Stimulated activated CD8-positive, alpha-beta memory T cell treated with anti-CD3 and anti-CD28 coated beads, Interleukin-15, amount 100 ng/mL, for 24 hours (primary cell): ENCODE measurements at regions not wholly inside any gene's neighbourhood (a gene's known extent, or its start where the extent isn't known, plus 50 kb on each side); places are given as distances from the start of the nearest gene placed in this dataset.
"Not testable (repeated sequence)": the region's sequence is repeated elsewhere in the genome, so short reads cannot be mapped to it uniquely, and the experiment has no call there.

Experiments
- DNase-seq: peaks from one replicate; pipeline ENCODE4 v3.0.0-alpha.2; 2020; ENCODE audit warnings: low read depth

GRCh38 chr1:29811247-29811646 is 574.9 kb downstream of the PTPRU start:
- no peak for DNase-seq

DNA sequence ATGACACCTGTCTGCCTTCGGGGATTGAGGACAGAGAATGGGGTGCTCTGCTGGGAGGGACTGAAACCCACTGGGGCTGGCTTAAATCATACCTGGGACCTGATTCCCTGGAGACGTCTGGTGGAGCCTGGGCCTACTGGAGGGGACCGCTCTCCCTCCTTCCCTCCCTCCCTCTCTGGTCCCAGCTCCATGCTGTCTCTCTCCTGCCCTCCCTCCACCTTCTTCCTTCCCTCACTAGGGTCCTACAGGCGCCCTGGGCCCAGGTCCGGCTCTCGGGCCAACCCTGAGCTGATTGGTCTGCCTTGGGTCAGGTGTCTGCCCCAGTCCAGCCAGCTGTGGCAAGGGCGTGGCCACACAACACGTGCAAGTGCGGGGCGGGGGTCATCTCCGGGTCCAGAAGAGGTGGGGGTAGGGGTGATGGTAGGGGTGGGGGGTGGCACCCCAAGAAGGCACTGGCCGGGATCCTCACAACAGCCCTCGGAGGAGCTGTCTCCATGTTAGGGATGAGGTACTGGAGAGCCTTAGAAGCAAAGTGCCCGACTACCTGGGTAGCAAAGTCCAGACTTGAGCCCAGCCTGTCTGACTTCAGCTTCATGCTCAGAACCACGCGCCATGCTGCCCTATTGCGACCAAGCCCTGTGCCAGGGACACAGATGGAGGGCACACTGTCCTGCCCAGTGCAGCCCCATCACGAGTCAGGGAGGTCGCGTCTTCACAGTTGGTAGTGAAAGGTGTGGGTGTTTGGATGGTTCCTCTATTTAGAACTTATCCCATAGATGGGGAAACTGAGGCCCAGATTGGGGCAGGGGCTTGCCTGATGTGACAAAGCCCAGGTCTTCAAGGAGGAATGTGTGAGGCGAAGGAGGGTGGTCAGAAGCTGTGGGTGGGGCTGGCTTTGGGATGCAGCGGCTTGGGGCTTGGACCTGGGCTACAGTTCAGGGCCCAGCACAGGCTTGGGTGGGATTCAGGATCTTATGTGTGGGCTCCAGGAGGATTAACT is 574.1 kb downstream of the PTPRU start:
- DNase-seq = no peak

GRCh38 chr1:29809446-29810120 is 573.3 kb downstream of the PTPRU start:
- no peak for DNase-seq

- DNase-seq = no peak
These were observed 572.0 kb downstream of the PTPRU start for GRCh38 chr1:29808141-29808995.

DNA sequence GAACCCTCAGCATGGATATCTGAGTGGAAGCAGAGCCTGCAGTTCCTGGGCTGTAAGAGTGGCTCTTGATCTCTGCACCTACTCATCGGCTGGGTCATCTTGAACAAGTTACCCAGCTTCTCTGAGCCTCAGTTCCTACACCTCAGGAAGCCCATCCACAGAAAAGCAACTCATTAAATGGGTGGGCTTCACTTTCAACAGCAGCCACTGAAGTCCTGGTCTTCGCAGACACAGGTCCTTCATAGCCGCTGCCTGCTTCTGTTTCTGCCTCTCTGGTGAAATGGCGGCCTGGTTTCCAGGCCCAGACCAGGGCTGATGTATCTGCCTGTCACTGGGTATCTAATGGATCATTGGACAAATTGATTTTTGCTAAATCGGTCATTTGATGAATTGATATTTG is 571.4 kb downstream of the PTPRU start:
- no peak for DNase-seq

DNA sequence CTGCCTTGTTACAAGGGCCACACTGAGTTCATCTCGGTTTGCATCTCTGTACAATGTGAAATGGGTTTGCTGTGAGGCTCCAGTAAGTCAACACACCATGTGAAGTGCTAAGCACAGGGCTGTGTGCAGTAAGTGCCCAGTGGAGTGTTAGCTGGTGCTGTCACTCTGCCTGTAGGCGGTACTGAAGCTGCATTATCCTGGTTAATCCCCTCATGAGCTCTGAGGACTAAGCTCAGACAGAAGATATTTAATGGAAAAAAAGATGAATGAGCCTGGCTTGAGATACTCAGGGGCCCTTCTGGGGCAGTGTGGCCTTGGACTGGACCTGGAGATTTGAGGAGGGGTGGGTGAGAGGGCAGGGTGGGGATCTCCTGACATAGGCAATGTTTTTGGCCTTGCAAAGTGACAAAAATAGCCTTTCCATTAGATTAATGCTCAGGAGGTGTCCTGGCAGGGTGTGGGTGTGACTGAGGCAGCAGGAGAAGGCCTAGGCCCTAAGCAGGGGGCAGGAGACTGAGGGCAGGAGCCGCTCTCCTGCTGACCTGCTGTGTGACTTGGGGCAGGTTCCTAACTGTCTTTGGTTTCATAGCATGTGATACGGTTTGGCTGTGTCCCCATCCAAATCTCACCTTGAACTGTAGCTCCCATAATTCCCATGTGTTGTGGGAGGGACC is 570.5 kb downstream of the PTPRU start:
- DNase-seq = no peak

GRCh38 chr1:29805896-29806160 is 569.5 kb downstream of the PTPRU start:
- DNase-seq = no peak

DNA sequence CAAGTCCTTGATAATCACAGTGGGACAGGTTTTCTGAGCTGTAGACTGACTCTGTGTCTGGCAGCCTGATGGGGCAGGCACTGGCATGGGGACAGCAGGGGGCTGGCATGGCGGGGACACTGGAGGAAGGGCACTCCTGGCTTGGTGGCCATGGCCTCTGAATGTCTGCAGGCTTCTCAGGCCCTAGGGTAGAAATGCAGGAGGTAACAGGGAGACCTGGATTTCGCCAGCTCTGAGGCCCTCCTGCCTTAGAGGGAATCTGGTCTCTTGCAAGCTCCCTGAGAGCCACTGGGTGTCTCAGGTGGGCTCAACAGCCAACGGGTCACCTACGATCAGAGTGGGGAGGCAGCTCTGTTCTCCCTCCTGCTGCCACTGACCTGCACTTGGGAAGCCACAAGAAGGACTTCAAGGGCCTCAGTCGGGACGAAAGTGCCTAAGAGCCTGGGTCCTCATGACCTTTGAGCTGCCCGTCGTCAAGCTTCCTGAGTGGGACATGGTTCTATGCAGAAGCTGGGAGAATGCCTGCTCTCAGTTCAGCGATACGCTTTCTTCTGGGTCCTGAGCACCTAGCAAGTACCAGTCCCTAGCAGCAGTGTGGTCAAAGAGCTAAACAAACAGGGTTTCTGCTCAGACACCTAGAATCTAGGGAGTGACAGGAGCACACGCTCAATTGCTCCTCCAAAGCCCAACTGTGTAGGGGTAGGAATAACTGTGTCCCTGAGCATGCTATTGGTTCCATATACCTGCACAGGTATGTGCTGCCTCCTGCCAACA is 569.0 kb downstream of the PTPRU start:
- DNase-seq = no peak

DNA sequence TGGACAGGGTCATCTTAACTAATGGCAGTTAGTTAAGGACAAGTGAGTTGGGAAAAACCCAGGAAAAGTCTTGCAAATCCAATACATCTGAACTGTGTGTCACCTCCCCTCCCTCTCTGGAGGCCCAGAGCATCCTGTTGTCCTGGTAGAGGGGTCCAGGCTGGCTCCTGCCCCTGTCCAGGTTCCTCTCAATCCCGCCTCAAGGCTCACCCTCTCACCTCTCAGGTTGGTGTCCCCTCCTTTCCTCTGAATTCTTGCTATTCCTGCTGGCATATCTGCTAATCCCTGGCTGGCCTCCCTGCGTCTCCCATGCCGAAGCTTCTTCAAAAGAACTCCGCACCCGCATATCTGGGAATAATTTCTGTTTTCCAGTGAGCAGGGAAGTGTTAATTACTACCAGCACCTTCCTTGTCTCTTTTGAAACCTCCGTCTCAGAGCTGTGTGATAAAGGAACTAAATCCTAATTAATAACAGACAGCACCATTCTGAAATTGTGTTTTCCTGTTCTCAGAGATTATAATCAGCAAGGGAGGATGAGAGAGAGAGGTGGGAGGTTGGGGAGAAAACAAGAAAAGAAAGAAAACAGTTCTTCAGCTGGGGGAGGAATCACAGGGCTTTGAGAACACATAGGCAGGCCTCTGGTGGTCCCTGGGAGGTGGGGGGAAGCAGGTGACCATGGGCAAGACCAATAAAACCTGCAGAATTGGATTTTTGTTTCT is 568.0 kb downstream of the PTPRU start:
- DNase-seq = no peak

DNA sequence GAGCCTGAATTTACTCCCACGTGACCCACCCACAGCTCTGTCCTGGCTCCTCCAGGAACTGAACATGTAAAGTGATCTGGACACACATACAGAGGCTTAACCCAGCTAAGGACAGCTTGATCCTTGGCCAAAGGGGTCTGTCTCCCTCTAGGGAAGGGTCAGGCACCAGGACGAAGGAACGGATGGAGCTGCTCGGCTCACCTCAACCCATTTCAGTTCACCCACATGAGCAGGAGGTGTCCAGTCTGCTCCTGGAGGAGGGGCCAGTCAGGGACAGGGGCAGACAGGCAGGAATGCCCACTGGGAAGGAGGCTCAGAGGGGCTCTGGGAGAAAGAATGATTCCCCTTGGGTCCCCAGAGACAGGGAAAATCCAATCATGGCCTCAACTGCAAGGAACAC is 567.2 kb downstream of the PTPRU start:
- DNase-seq = no peak

DNA sequence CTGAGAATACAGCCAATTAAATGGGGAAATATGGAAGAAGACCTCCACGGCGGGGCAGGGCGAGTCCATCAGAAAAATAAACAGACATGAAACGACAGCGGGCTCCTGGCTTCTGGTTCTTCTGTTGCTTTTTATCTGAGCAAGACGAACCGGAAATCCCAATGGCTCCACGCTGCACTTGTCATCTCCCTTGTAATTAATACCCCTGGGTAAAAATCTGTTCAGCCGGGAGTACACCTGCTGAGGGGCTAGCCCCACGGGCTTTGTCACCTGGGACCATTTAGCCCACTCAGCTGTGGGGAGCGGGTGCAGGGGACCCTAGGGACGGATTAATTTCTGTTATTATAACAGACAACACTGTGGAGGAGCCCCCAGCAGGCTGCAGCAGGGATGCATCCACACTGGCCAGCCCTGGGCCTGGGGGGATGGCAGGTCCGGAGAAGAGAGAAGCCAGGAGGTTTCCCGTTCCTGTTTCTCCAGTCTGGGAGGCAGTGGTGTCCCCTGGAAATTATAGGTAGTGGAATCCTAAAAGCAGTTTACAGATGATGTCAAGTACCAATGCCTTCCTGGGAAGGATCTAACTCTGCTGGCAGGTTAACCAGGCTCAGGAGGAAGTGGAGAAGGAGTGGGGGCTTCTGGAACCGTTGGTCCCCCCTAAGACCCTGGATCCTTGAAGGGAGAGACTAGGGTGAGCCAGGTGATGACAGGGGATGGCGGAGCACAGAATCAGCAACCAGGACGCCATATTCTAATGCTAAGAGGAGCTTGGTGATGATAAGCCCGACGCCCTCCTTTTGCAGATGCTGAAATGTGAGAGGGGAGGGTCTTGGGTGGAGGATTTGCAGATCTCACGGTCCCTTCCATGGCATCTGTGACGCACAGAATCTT is 566.1 kb downstream of the PTPRU start:
- no peak for DNase-seq

DNA sequence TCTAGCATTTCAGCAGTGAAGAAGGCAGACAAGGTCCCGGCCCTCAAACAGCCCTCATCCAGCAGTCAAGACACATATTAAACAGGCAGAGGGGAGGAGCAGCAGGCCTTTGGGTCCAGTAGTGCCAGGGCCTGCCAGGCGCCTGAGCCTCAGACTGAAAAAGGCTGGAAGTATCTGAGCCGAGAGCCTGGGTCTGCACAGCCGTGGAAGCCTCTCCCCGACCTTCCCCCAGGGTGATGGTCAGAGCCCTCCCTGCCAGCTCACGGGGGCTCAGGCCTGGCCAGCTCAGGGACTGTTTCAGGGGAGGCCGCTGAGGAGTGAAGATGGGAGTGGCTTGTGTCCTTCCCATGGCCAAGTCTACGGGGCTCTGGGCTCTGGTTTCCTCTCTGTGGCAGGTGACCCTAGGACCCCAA is 565.2 kb downstream of the PTPRU start:
- DNase-seq = no peak

GRCh38 chr1:29801003-29801402 is 564.7 kb downstream of the PTPRU start:
- no peak for DNase-seq

DNA sequence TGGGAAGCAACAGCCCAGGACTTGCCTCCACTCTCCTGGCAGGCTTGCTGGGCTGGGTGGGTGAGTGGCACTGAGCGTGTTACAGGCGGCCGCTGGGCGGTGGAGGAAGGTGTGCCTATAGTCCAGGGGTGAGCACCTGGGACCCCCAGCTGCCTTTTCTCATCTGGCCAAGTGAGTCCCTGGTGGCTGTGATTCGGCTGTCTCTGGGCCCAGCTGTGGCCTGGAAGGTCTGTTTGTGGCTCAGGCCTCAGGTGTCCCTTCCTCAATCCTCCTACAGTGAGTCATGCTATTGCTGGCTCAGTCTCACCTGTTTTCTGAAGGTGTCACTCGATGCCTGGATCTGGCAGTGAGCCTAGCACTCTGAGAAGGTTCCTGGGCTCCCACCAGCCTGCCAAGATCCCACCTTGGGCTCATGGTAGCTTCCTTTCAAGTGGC is 564.2 kb downstream of the PTPRU start:
- DNase-seq = no peak

DNA sequence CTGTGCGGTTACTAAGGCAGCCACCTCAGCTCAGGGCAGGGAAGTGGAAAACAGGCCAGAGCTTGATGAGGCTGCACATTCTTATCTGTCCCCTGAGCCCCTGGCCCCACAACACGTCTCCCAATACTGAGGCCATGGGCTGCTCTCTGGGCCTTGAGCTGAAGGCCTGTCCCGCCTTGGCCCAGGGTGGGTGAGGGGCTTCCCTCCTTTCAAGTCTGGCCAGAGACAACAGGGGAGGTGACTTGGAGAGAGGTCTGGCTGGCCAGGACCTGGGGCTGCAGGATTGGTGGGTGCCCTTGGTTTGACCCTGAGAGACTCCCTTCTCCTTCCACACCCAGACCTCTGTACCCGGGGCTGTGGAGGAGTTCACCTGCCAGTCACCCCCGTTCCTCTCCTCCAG is 563.8 kb downstream of the PTPRU start:
- DNase-seq = no peak

- DNase-seq = no peak
These were observed 562.6 kb downstream of the PTPRU start for GRCh38 chr1:29798699-29799566.

GRCh38 chr1:29797125-29797524 is 560.8 kb downstream of the PTPRU start:
- not testable (repeated sequence) for DNase-seq

GRCh38 chr1:29795965-29796364 is 559.6 kb downstream of the PTPRU start:
- DNase-seq = not testable (repeated sequence)
